ENCODE measurements at regions not wholly inside any gene's neighbourhood (a gene's known extent, or its start where the extent isn't known, plus 50 kb on each side); places are given as distances from the start of the nearest gene placed in this dataset.

DNA sequence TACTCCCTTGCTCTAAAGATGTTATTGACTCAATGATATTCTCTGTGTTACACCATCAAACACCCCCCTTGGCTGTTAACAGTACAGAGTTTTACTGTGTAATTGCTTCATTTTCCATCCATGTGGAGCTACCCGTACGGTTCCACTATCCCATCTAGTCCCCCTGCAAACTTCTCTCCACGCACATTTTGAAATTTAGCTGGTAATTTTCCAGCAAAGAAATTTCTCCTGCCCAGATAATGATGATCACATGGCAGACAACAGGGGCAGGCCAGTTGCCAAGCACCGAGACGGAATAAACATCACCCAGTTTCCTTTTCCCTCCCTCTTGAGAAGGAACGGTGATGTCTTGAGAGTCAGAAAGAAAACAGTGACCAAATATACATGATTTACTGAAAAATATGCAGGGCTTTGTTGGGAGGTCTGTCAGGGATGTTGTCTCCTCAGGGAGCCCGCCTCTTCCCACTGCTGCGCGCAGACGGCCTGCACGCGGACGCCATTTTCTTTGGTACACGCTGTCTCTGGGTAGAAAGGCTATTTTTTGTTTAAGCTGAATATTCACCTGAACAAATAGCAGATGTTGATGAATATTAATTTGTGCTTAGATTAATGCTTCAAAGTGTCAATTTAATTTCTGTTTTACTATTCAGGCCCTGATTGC is 109.9 kb downstream of the OLFM4 start:
- TF ChIP-seq, protein P1, sequence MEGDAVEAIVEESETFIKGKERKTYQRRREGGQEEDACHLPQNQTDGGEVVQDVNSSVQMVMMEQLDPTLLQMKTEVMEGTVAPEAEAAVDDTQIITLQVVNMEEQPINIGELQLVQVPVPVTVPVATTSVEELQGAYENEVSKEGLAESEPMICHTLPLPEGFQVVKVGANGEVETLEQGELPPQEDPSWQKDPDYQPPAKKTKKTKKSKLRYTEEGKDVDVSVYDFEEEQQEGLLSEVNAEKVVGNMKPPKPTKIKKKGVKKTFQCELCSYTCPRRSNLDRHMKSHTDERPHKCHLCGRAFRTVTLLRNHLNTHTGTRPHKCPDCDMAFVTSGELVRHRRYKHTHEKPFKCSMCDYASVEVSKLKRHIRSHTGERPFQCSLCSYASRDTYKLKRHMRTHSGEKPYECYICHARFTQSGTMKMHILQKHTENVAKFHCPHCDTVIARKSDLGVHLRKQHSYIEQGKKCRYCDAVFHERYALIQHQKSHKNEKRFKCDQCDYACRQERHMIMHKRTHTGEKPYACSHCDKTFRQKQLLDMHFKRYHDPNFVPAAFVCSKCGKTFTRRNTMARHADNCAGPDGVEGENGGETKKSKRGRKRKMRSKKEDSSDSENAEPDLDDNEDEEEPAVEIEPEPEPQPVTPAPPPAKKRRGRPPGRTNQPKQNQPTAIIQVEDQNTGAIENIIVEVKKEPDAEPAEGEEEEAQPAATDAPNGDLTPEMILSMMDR (IDR thresholded peaks at IDR 0.05) = no peak
- no peak for TF ChIP-seq POLR2A (IDR thresholded peaks at IDR 0.05)
